Activated CD8-positive, alpha-beta memory T cell treated with anti-CD3 and anti-CD28 coated beads, Interleukin-2, amount 10 ng/mL, durations not matched to agents 7 days and 5 days (primary cell): ENCODE measurements at regions not wholly inside any gene's neighbourhood (a gene's known extent, or its start where the extent isn't known, plus 50 kb on each side); places are given as distances from the start of the nearest gene placed in this dataset.
A peak's percentile ranks its signal among the peaks of the same experiment; 100 is the strongest.
"Not testable (repeated sequence)": the region's sequence is repeated elsewhere in the genome, so short reads cannot be mapped to it uniquely, and the experiment has no call there.

Experiments used
- ATAC-seq: fragments of 150-1000 bp; cut with Tn5 transposase; one replicate; pipeline ENCODE4 v1.10.0; 2021; ENCODE audit warnings: moderate library complexity
- CTCF ChIA-PET: fragments of 350-600 bp; sonication (Branson Sonifier 250); formaldehyde crosslinking; loops from one replicate; lab custom pipeline; 2021; ENCODE audit warnings: antibody characterized with exemption; lab: Charles Lee
- DNase-seq: peaks from one replicate; pipeline ENCODE4 v3.0.0-alpha.2; 2020
- H3K27ac Mint-ChIP-seq: one replicate; pipeline ENCODE4 v1.8.0; 2021; ENCODE audit warnings: mild to moderate bottlenecking, mixed read lengths
- H3K27me3 Mint-ChIP-seq: one replicate; pipeline ENCODE4 v1.8.0; 2021; ENCODE audit warnings: mixed read lengths
- H3K36me3 Mint-ChIP-seq: one replicate; pipeline ENCODE4 v1.8.0; 2021; ENCODE audit warnings: mild to moderate bottlenecking, mixed read lengths
- H3K4me1 Mint-ChIP-seq: one replicate; pipeline ENCODE4 v1.8.0; 2021; ENCODE audit warnings: mixed read lengths
- H3K4me3 Mint-ChIP-seq: one replicate; pipeline ENCODE4 v1.8.0; 2021; ENCODE audit warnings: mild to moderate bottlenecking, moderate library complexity, mixed read lengths
- H3K9me3 Mint-ChIP-seq: one replicate; pipeline ENCODE4 v1.8.0; 2022; ENCODE audit warnings: low read depth, mixed read lengths

DNA sequence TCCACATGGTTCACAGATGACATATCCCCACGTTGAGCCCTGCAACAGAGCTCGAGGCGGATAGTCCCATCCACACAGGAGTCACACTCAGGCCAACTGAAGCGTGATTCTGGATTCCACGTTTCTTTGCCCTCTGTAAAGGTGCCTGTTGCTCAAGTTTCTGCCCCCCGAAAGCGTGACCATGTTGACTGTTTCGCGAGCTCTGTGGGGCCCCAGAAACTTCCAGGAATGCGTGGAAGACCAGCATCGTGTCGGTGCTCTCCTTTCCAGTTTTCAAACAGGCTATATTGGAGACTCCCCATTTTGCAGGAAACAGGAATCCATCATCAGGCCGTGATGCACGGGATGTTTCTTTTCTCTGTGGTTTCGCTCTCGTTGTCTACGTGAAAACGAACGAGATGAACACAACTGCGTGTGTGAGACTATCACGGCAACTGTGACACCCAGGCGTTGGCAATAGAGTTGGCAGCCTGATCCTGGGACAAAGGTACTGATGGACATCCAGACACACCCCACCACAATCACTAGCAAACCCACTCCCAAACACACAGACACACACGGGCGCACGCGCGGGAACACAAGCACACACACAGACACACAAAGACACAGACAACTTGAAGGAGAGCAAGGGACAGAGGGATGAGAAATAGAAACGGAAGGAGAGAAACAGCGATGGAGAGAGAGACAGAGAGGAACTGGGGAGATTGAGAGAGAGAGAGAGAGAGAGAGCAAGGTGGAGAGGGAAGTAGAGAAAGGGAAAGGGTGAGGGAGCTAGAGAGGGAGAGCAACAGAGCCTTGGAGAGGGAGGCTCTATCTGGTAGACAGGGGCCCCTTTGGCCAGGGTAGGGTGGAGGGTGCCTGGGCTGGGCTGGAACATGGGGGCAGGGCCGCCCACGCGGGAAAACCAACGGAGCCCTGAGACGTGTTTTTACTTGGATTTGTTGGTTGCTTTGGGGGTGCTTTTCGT lies 1609.3 kb downstream of the SPATA31A7 start:
- Mint-ChIP-seq H3K36me3 (peaks cover 13% of the 10 kb centered on the region), H3K27ac (peak overlapping the region; percentile 81), H3K27me3 (peaks cover 26% of the 10 kb centered on the region), H3K4me3 (peak overlapping the region; percentile 73), H3K4me1 (peaks cover 28% of the 10 kb centered on the region)
- peak; percentile 68 for DNase-seq
- not testable (repeated sequence) for ATAC-seq, H3K9me3 Mint-ChIP-seq
- CTCF ChIA-PET = interaction anchor here (3.3 kb wide), 1 partner anchor 1018 kb away, joined by 19 read pairs; no protein-coding TSS in a partner anchor

DNA sequence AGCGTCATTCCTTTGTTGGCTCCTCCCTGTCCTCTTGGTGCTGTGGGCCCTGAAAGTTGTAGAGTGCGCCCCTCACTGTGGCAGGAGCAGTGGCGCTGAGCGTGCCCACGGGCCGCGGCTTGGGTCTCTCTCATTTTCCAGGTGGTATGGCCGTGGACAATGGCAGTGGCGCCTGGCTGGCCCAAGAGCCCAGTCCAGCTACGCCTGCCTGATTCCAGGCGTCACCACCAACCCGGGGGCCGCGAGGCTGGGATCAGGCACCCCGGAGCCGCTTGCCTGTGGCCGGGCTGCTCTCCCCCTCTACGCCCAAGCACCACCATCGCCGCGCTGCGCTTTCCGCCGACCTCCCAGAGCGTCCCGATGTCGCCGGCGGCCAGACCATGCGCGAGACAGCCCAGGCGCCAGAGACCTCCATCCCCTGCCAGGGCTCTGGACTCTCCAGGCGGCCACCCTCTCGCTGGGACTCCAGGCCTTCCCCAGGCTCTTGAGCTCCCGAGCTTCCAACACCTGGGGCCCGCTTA lies 1610.1 kb downstream of the SPATA31A7 start:
- Mint-ChIP-seq H3K4me3 (peak overlapping the region; percentile 73), H3K36me3 (peaks cover 18% of the 10 kb centered on the region), H3K4me1 (peaks cover 33% of the 10 kb centered on the region), H3K27ac (peak overlapping the region; percentile 87), H3K27me3 (peaks cover 34% of the 10 kb centered on the region)
- ATAC-seq, H3K9me3 Mint-ChIP-seq: not testable (repeated sequence)
- peak; percentile 65 for DNase-seq
- CTCF ChIA-PET = interaction anchor here (3.3 kb wide), 1 partner anchor 1017 kb away, joined by 19 read pairs; no protein-coding TSS in a partner anchor

DNA sequence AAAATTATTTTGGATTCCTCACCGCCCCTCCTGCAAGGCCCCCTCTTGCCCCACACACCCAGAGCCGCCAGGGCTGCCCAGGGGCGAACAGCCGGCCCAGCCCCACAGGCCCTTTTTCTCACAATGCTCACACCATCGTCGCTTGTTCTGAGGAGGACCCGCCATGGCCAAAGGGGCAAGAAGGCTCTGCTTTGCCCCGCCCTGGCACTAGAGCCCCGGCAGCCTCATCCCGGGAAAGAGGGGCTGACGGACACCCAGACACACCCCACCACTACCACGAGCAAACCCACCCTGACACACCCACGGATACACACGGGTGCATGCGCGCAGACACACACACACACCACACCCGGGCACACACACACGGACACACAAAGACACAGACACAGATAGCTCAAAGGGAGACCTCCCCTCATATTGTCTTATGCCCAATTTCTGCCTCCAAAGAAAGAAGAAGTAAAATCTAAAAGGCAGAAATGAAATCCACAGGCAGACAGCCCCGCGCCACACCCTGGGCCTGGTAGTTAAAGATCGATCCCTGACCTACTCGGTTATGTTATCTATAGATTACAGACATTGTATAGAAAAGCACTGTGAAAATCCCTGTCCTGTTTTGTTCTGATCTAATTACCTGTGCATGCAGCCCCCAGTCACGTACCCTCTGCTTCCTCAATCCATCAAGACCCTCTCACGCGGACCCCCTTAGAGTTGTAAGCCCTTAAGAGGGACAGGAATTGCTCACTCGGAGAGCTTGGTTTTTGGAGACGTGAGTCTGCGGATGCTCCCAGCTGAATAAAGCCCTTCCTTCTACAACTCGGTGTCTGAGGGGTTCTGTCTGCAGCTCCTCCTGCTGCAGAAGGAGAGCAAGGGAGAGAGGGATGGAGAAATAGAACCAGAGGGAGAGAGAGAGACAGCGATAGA lies 1610.9 kb downstream of the SPATA31A7 start:
- DNase-seq = peak; percentile 65
- ATAC-seq, H3K9me3 Mint-ChIP-seq: not testable (repeated sequence)
- peak overlapping the region; percentile 87 for H3K27ac Mint-ChIP-seq
- CTCF ChIA-PET = interaction anchor here (3.3 kb wide), 1 partner anchor 1016 kb away, joined by 19 read pairs; no protein-coding TSS in a partner anchor
- peaks cover 22% of the 10 kb centered on the region for H3K36me3 Mint-ChIP-seq
- H3K4me1 Mint-ChIP-seq = peaks cover 33% of the 10 kb centered on the region
- H3K4me3 Mint-ChIP-seq = peak overlapping the region; percentile 73
- H3K27me3 Mint-ChIP-seq = peaks cover 38% of the 10 kb centered on the region

DNA sequence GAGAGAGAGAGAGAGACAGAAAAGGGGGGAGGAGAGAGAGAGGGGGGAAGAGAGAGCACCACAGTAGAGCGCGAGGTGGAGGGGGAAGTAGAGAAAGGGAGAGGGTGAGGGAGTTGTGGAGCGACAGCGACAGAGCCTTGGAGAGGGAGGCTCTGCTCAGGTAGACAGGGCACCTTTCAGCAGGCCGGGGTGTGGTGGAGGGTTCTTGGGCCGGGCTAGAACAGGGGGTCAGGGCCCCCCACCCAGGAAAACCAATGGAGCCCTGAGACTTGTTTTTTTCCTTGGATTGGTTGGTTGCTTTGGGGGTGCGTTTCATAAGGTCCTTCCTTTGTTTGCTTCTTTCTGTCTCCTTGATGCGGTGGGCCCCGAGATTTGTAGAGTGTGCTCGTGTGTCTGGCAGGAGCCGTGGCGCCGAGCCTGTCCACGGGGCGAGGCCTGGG lies 1611.6 kb downstream of the SPATA31A7 start:
- H3K4me1 Mint-ChIP-seq = peaks cover 33% of the 10 kb centered on the region
- H3K9me3 Mint-ChIP-seq, ATAC-seq: not testable (repeated sequence)
- H3K27ac Mint-ChIP-seq = peak overlapping the region; percentile 87
- peaks cover 38% of the 10 kb centered on the region for H3K27me3 Mint-ChIP-seq
- CTCF ChIA-PET = interaction anchor here (3.3 kb wide), 1 partner anchor 1016 kb away, joined by 19 read pairs; no protein-coding TSS in a partner anchor
- peak overlapping the region; percentile 73 for H3K4me3 Mint-ChIP-seq
- H3K36me3 Mint-ChIP-seq = peaks cover 22% of the 10 kb centered on the region
- peak; percentile 60 for DNase-seq

DNA sequence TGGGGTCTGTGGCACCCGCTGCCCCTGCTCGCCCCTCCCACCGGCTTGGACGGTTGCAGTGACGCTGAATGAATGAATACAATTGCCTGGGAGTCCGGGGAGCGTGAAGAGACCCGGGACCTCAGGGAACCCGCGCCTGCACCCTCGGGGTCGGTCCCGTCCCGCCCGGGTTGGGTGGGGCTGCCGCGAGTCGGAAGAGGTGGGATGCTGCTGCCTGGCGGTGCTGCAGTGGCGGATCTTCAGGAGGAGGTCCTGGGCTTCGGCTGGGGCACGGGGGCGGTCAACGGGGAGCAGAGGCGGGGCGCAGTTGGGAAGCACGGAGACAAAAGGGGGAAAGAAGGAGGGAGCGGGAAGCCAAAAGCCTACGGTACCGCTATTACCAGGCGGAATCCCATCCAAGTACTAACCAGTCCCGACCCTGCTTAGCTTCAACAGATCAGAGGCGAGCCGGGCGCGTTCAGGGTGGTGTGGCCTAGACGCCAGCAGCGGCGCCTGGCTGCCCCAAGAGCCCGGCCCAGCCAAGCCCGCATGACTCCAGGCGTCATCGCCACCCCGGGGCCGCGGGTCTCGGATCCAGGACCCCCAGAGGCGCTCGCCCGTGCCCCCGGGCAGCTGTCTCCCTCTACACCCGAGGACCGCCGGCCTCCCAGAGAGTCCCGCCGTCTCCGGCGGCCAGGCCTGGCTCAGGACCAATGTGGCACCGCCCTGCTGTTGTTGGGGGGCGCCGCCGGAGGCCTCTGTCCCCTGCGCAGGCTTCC lies 1612.3 kb downstream of the SPATA31A7 start:
- Mint-ChIP-seq H3K27me3 (peaks cover 38% of the 10 kb centered on the region), H3K4me3 (peak overlapping the region; percentile 73), H3K36me3 (peaks cover 22% of the 10 kb centered on the region), H3K4me1 (peaks cover 33% of the 10 kb centered on the region), H3K27ac (peak overlapping the region; percentile 87)
- DNase-seq = peak; percentile 94
- H3K9me3 Mint-ChIP-seq = not testable (repeated sequence)
- peak; percentile 100 for ATAC-seq
- CTCF ChIA-PET = interaction anchor here (2.5 kb wide), 1 partner anchor 1015 kb away, joined by 12 read pairs; no protein-coding TSS in a partner anchor

DNA sequence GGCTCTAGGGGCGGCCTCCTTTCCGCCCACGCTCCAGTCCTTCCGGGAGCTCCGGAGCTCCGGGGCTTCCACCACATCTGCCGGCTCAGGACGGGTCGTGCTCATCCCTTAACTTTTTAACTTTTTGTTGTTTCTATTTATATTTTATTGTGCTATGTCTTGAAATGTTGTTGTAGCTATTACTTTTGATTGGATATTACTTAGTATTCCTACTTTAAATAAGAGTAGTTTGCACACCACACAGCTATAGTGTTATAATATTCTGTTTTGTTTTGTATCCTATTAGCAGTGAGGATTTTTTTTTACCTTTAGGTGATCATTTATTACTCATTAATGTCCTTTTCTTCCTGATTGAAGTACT lies 1612.9 kb downstream of the SPATA31A7 start:
- DNase-seq, ATAC-seq, H3K9me3 Mint-ChIP-seq: not testable (repeated sequence)
- H3K36me3 Mint-ChIP-seq = peaks cover 22% of the 10 kb centered on the region
- peaks cover 38% of the 10 kb centered on the region for H3K27me3 Mint-ChIP-seq
- H3K4me3 Mint-ChIP-seq = peak overlapping the region; percentile 73
- peak overlapping the region; percentile 87 for H3K27ac Mint-ChIP-seq
- CTCF ChIA-PET = interaction anchor here (2.5 kb wide), 1 partner anchor 1015 kb away, joined by 12 read pairs; no protein-coding TSS in a partner anchor
- H3K4me1 Mint-ChIP-seq = peaks cover 34% of the 10 kb centered on the region

DNA sequence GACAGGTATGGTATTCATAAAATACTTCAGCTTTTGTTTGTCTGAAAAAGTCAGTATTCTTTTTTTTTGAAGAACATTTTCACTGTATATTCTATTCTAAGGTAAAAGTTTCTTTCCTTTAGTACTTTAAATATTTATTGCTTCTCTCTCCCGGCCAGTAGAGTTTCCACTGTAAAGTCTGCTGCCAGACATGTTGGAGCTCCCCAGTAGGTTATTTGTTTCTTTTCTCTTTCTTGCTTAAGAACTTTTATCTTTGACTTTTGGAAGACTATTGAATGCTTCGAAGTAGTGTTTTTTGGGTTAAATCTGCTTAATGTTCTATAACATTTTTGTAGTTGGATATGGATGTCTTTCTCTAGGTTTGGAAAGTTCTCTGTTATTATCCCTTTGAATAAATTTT lies 1613.3 kb downstream of the SPATA31A7 start:
- CTCF ChIA-PET = interaction anchor here (2.5 kb wide), 1 partner anchor 1014 kb away, joined by 12 read pairs; no protein-coding TSS in a partner anchor
- H3K27ac Mint-ChIP-seq = peak overlapping the region; percentile 50

DNA sequence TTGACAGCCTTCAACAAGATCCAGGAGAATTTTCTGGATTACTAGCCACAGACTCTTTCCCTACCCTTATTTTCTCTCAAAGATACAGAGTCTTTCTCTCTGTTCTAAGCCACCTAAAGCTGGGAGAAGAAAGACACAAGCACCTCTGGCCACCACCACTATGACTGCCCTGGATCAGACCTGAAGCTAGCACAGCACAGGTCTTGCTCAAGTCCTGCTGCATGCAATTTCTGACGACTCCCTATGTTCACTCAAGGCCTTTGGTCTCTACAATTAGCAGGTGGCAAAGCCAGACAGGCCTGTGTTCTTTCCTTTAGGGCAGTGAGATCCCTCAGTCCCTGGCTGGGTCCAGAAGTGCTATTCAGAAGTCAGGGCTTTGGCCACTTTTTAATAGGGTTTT lies 1614.5 kb downstream of the SPATA31A7 start:
- peaks cover 19% of the 10 kb centered on the region for H3K36me3 Mint-ChIP-seq
- not testable (repeated sequence) for DNase-seq, H3K4me3 Mint-ChIP-seq, H3K27ac Mint-ChIP-seq, ATAC-seq, H3K9me3 Mint-ChIP-seq
- H3K4me1 Mint-ChIP-seq = peaks cover 34% of the 10 kb centered on the region
- peaks cover 34% of the 10 kb centered on the region for H3K27me3 Mint-ChIP-seq
- CTCF ChIA-PET = interaction anchor here (2.5 kb wide), 1 partner anchor 1013 kb away, joined by 12 read pairs; no protein-coding TSS in a partner anchor

More for the DNA sequence above, 1613.3 kb downstream of the SPATA31A7 start:
- Mint-ChIP-seq H3K36me3 (peaks cover 22% of the 10 kb centered on the region), H3K4me1 (peaks cover 38% of the 10 kb centered on the region), H3K4me3 (peak overlapping the region; percentile 73), H3K27me3 (peaks cover 38% of the 10 kb centered on the region)
- not testable (repeated sequence) for ATAC-seq, DNase-seq, H3K9me3 Mint-ChIP-seq

DNA sequence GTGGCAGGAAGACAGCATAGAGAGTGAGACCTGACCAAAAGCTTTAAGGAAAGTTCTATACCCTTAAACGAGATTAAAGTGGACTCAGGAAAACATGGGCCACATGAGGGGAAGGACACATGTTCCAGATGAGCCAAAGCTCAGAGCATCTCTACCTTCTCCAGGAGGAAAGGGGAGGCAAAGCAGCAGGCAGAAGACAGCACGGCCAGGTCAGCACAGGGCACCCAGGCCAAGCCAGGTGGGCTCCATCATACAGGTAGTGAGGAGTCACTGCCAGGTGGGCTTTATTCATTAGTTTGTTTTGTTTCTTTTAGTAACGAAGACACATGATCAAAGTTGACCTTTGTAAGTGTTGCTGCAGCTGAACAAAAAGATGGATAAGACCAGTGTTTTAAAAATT lies 1617.6 kb downstream of the SPATA31A7 start:
- ATAC-seq, H3K9me3 Mint-ChIP-seq, CTCF ChIA-PET, H3K27ac Mint-ChIP-seq, H3K4me3 Mint-ChIP-seq, DNase-seq: not testable (repeated sequence)
- Mint-ChIP-seq H3K27me3 (peaks cover 18% of the 10 kb centered on the region), H3K36me3 (peaks cover 12% of the 10 kb centered on the region), H3K4me1 (peaks cover 17% of the 10 kb centered on the region)

DNA sequence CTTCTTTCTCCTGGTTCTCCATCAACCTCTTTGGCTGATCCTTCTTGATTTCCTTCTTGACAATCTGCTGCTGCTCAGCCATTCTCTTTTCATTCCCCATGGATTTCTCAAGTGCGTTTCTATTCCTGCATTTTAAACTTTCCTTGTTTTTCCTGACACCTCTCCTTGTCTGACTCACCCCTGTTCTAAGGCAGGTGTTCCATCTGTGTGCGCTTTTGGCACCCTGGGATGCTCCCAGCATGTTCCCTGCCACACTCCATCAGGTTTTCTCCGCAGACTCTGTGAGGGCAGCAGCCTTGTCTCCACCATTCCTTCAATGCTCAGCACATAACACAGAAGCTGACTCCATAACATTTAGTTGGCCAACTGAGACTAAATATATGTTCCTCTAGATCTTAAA lies 1618.2 kb downstream of the SPATA31A7 start:
- H3K4me3 Mint-ChIP-seq, H3K9me3 Mint-ChIP-seq, DNase-seq, H3K27ac Mint-ChIP-seq, CTCF ChIA-PET, ATAC-seq: not testable (repeated sequence)
- Mint-ChIP-seq H3K36me3 (peaks cover 11% of the 10 kb centered on the region), H3K27me3 (peaks cover 16% of the 10 kb centered on the region), H3K4me1 (peaks cover 16% of the 10 kb centered on the region)

DNA sequence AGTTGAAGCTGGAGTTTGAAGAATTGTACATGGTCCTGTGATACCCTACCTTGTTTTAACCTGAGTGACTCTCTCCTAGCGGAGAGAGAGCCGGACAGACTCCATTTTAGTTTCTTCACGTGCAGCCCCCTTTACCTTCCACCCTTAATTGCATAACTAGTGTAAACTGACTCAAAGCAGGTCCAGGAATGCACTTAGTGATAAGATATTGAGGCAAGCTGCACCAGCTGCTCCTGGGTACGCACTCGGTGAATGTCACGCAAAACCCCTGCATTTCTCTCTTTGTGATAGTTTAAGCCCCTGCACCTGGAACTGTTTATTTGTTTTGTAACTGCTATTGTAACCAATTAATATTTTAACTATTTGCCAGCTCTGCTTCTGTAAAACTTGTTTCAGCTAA lies 1620.5 kb downstream of the SPATA31A7 start:
- H3K4me3 Mint-ChIP-seq, CTCF ChIA-PET, ATAC-seq, H3K9me3 Mint-ChIP-seq, H3K4me1 Mint-ChIP-seq, H3K36me3 Mint-ChIP-seq, DNase-seq, H3K27ac Mint-ChIP-seq: not testable (repeated sequence)
- peaks cover 10% of the 10 kb centered on the region for H3K27me3 Mint-ChIP-seq

DNA sequence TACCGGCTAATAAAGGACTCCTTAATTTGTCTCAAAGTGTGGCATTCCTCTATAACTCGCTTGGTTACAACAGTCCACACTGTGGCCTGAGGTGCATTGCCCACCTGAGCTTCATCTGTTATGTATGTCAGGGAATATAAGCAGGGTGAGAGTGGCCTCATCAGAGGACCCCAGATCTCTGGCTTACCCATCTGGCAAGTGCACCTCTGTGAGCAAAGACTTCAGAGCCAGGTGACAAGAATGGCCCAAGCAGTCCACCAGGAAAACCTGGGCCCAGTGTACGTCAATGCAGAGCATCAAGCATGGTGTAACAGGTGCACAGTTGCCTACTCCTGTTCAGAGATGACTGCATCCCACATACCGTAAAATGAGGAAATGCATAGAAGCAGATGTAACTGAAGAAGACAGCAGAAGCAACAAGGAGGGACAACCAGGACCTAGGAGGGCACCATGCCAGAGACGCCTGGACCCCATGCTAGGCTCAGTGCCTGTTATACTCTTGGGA lies 1621.0 kb downstream of the SPATA31A7 start:
- H3K9me3 Mint-ChIP-seq, DNase-seq, H3K36me3 Mint-ChIP-seq, H3K27me3 Mint-ChIP-seq, H3K4me1 Mint-ChIP-seq, CTCF ChIA-PET, H3K27ac Mint-ChIP-seq, H3K4me3 Mint-ChIP-seq, ATAC-seq: not testable (repeated sequence)
